Fibroblast of villous mesenchyme (primary cell): ENCODE measurements at regions not wholly inside any gene's neighbourhood (a gene's known extent, or its start where the extent isn't known, plus 50 kb on each side); places are given as distances from the start of the nearest gene placed in this dataset.
A peak's percentile ranks its signal among the peaks of the same experiment; 100 is the strongest.
"Not testable (repeated sequence)": the region's sequence is repeated elsewhere in the genome, so short reads cannot be mapped to it uniquely, and the experiment has no call there.

Source experiments
- DNase-seq: peaks from one replicate; pipeline ENCODE4 v3.0.0-alpha.2; 2010; ENCODE audit warnings: low read depth
- H3K4me3 ChIP-seq: 2 replicates; pipeline ENCODE4 v1.5.1; 2011; ENCODE audit warnings: low read depth, mild to moderate bottlenecking, low read length
- TF ChIP-seq, protein P1 (sequence below): IDR thresholded peaks from 2 replicates; pipeline ENCODE4 v1.5.1; 2012; ENCODE audit warnings: low read depth, mild to moderate bottlenecking, low read length; ENCODE audit not compliant: insufficient read depth

- DNase-seq: no peak
Measured at GRCh38 chr13:30545320-30545719, 72.4 kb upstream of the USPL1 start.

GRCh38 chr13:30548046-30548445 is 69.7 kb upstream of the USPL1 start:
- not testable (repeated sequence) for DNase-seq, H3K4me3 ChIP-seq

More at GRCh38 chr13:30545320-30545719, 72.4 kb upstream of the USPL1 start:
- TF ChIP-seq, protein P1, sequence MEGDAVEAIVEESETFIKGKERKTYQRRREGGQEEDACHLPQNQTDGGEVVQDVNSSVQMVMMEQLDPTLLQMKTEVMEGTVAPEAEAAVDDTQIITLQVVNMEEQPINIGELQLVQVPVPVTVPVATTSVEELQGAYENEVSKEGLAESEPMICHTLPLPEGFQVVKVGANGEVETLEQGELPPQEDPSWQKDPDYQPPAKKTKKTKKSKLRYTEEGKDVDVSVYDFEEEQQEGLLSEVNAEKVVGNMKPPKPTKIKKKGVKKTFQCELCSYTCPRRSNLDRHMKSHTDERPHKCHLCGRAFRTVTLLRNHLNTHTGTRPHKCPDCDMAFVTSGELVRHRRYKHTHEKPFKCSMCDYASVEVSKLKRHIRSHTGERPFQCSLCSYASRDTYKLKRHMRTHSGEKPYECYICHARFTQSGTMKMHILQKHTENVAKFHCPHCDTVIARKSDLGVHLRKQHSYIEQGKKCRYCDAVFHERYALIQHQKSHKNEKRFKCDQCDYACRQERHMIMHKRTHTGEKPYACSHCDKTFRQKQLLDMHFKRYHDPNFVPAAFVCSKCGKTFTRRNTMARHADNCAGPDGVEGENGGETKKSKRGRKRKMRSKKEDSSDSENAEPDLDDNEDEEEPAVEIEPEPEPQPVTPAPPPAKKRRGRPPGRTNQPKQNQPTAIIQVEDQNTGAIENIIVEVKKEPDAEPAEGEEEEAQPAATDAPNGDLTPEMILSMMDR: no peak
- H3K4me3 ChIP-seq: no peak overlapping the region

DNA sequence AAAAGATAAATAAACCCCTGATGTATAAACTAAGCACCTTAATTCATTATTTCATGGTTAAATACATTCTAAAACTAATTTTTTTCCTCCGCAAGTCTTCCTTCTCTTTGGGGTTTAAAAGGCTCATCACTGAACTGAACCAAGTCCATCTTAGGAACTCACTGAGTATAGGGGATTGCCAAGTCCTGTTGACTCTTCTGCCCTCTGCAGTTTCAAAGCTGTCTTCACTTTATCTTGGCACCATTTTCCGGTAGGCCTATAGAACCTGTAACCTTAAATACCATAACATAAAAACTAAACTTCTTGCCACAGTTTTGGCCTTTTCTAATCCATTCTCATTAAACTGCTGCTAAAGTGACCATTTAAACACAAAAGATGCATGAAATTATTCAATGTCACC is 66.5 kb upstream of the USPL1 start:
- H3K4me3 ChIP-seq: no peak overlapping the region
- peak; percentile 56 for DNase-seq
- TF ChIP-seq, protein P1: peak; percentile 57

- no peak for DNase-seq
- TF ChIP-seq, protein P1: no peak
- H3K4me3 ChIP-seq: no peak overlapping the region
Measured at GRCh38 chr13:30552567-30552966, 65.2 kb upstream of the USPL1 start.

DNA sequence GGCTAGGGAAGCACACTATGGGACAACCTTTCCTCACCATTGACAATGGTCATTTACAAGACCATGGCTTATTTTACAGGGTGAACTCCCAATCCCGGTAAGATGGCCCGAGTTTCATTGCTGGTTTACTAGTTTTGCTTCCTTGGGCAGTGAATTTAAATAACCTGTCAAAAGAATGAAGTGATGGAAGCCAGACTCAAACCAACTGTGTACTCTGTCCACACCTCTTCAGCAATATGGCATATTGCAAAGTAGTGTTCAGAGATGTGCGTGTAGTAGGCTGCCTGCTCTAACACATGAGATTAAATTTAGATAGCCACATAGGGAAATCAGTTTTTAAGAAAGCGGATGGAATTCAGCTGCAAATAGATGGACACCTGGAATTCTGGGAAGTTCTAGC is 58.4 kb upstream of the USPL1 start:
- TF ChIP-seq, protein P1: no peak
- peak; percentile 37 for DNase-seq
- no peak overlapping the region for H3K4me3 ChIP-seq

GRCh38 chr13:30560212-30560611 is 57.5 kb upstream of the USPL1 start:
- no peak overlapping the region for H3K4me3 ChIP-seq
- no peak for DNase-seq
- TF ChIP-seq, protein P1: no peak

- no peak overlapping the region for H3K4me3 ChIP-seq
- TF ChIP-seq, protein P1: no peak
- no peak for DNase-seq
Measured at GRCh38 chr13:30561511-30561910, 56.2 kb upstream of the USPL1 start.

GRCh38 chr13:30564489-30564888 is 53.2 kb upstream of the USPL1 start:
- TF ChIP-seq, protein P1: no peak
- no peak overlapping the region for H3K4me3 ChIP-seq
- no peak for DNase-seq
